DMS114 treated with DMSO at 0.1 percent for 48 hours (cell line): ENCODE measurements at regions not wholly inside any gene's neighbourhood (a gene's known extent, or its start where the extent isn't known, plus 50 kb on each side); places are given as distances from the start of the nearest gene placed in this dataset.
"Not testable (repeated sequence)": the region's sequence is repeated elsewhere in the genome, so short reads cannot be mapped to it uniquely, and the experiment has no call there.

Experiments used
- DNase-seq: peaks from one replicate; lab custom pipeline; 2025; ENCODE audit not compliant: unreplicated experiment; lab: John Stamatoyannopoulos, UW

- no peak for DNase-seq
Observed at GRCh38 chr5:84885485-84886258, 501.0 kb upstream of the EDIL3 start.

GRCh38 chr5:84881737-84882136 is 497.1 kb upstream of the EDIL3 start:
- no peak for DNase-seq

- no peak for DNase-seq
Observed at GRCh38 chr5:84874196-84874595, 489.5 kb upstream of the EDIL3 start.

- no peak for DNase-seq
Observed at GRCh38 chr5:84872768-84873167, 488.1 kb upstream of the EDIL3 start.

- DNase-seq: no peak
Observed at GRCh38 chr5:84870369-84870768, 485.7 kb upstream of the EDIL3 start.

- no peak for DNase-seq
Observed at GRCh38 chr5:84869675-84870074, 485.0 kb upstream of the EDIL3 start.

- DNase-seq: not testable (repeated sequence)
Observed at GRCh38 chr5:84863936-84864335, 479.3 kb upstream of the EDIL3 start.

GRCh38 chr5:84863020-84863419 is 478.3 kb upstream of the EDIL3 start:
- DNase-seq: no peak

GRCh38 chr5:84862132-84862531 is 477.5 kb upstream of the EDIL3 start:
- DNase-seq: no peak

- no peak for DNase-seq
Observed at GRCh38 chr5:84861306-84861705, 476.6 kb upstream of the EDIL3 start.

- no peak for DNase-seq
Observed at GRCh38 chr5:84859056-84859455, 474.4 kb upstream of the EDIL3 start.

GRCh38 chr5:84831701-84832100 is 447.0 kb upstream of the EDIL3 start:
- DNase-seq: no peak

GRCh38 chr5:84830265-84830664 is 445.6 kb upstream of the EDIL3 start:
- no peak for DNase-seq

- DNase-seq: no peak
Observed at GRCh38 chr5:84825606-84826005, 440.9 kb upstream of the EDIL3 start.

- DNase-seq: no peak
Observed at GRCh38 chr5:84821924-84822323, 437.2 kb upstream of the EDIL3 start.

- no peak for DNase-seq
Observed at GRCh38 chr5:84817953-84818352, 433.3 kb upstream of the EDIL3 start.

GRCh38 chr5:84816746-84817547 is 432.3 kb upstream of the EDIL3 start:
- no peak for DNase-seq

- DNase-seq: no peak
Observed at GRCh38 chr5:84816160-84816559, 431.5 kb upstream of the EDIL3 start.

GRCh38 chr5:84805473-84805872 is 420.8 kb upstream of the EDIL3 start:
- DNase-seq: no peak

GRCh38 chr5:84796399-84796798 is 411.7 kb upstream of the EDIL3 start:
- DNase-seq: no peak

- no peak for DNase-seq
Observed at GRCh38 chr5:84794486-84795035, 409.9 kb upstream of the EDIL3 start.

- DNase-seq: no peak
Observed at GRCh38 chr5:84791730-84792129, 407.1 kb upstream of the EDIL3 start.
